ENCODE measurements at regions not wholly inside any gene's neighbourhood (a gene's known extent, or its start where the extent isn't known, plus 50 kb on each side); places are given as distances from the start of the nearest gene placed in this dataset.

DNA sequence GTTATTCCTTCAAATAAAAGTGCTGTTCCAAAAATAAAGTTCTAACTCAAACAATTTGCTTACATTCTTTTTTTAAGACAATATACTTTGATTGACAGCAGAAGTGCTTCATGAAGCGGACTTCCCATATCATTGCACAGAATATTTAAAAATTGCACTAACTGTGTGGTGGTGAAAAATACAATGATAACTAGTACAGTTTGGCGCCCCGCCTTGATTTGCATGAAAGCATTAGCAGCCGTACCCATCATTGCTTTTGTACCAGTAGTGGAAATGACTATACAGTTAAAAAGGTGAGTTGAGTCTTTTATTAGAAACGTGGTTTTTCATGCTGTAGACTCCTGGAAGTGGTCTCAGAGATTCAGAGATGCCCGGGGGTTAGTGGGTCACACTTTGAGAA, 69.5 kb upstream of the MAP3K1 start:
- TF ChIP-seq TAF1 (IDR thresholded peaks at IDR 0.05; ENCODE audit: low read depth, low read length) (no peak), POLR2A (IDR thresholded peaks at IDR 0.05; ENCODE audit: low read depth, low read length) (no peak), POLR2AphosphoS5 (IDR thresholded peaks at IDR 0.05; ENCODE audit: low read depth, low read length) (no peak), SPI1 (IDR thresholded peaks at IDR 0.05; ENCODE audit: low read depth, low read length) (no peak), PAX5 (IDR thresholded peaks at IDR 0.05; ENCODE audit: insufficient read depth, low read length, severe bottlenecking) (no peak), POU2F2 (IDR thresholded peaks at IDR 0.05; ENCODE audit: low read depth, low read length) (no peak)

Data from GM12891 (cell line).